Body of pancreas (tissue), 4 donors: ENCODE measurements at regions not wholly inside any gene's neighbourhood (a gene's known extent, or its start where the extent isn't known, plus 50 kb on each side); places are given as distances from the start of the nearest gene placed in this dataset.
"Not testable (repeated sequence)": the region's sequence is repeated elsewhere in the genome, so short reads cannot be mapped to it uniquely, and the experiment has no call there.

ENCODE experiments used
- ATAC-seq: fragments of 150-250 bp; one replicate; pipeline ENCODE4 v1.9.1; 2016
- DNase-seq, 4 donors: peaks; one replicate each; pipeline ENCODE4 v3.0.0-alpha.2; 2019
- H3K27ac ChIP-seq, 4 donors: fragments of 200-600 bp; sonication (generic); 1 replicate in 3 of 4; 2 replicates in 1 of 4; pipeline versions ENCODE4 v1.5.1 to v1.6.1; 2016 to 2019; ENCODE audit warnings: mild to moderate bottlenecking in 1 of 4, mixed read lengths in 1 of 4, moderate library complexity in 1 of 4
- H3K27me3 ChIP-seq, 2 donors: fragments of 200-600 bp; sonication (generic); one replicate each; pipeline ENCODE4 v1.6.0; 2016; ENCODE audit warnings: mild to moderate bottlenecking in 1 of 2
- H3K36me3 ChIP-seq, 2 donors: fragments of 200-600 bp; sonication (generic); replicated peaks in 1 of 2; 2 replicates each; pipeline ENCODE4 v1.5.1; 2016; ENCODE audit warnings: low read depth in 2 of 2; ENCODE audit not compliant: insufficient read depth in 1 of 2
- H3K4me1 ChIP-seq: fragments of 200-600 bp; sonication (generic); one replicate; pipeline ENCODE4 v1.6.0; 2016
- H3K4me3 ChIP-seq, 2 donors: fragments of 200-600 bp; sonication (generic); 1 replicate in 1 of 2; 2 replicates in 1 of 2; pipeline ENCODE4 v1.5.1; 2016 to 2019
- H3K9me3 ChIP-seq, 3 donors: fragments of 200-600 bp; sonication (generic); 1 replicate in 2 of 3; 2 replicates in 1 of 3; pipeline ENCODE4 v1.5.1; 2016
- POLR2A ChIP-seq, 3 donors: fragments of 450-650 bp; IDR thresholded peaks; one replicate each; pipeline ENCODE4 v1.6.1; 2016; ENCODE audit warnings: antibody characterized with exemption in 3 of 3, mild to moderate bottlenecking in 2 of 3
- WGBS, 2 donors: methylation state at CpG; one replicate each; pipeline ENCODE4 v1.1.5; 2017; 5-methylcytosine and 5-hydroxymethylcytosine counted together
- intact Hi-C: fragments of 100-400 bp; cut with DNase I; formaldehyde crosslinking; loops from one replicate; pipeline ENCODE4 v1.15.1; 2023
- TF ChIP-seq, protein P1 (sequence below), 7 experiments: fragments of 450-650 bp in 4 of 7; fragments of 200-600 bp in 3 of 7; sonication (generic) in 3 of 7; IDR thresholded peaks; one replicate each; pipeline ENCODE4 v1.5.1; 2016 to 2019; ENCODE audit warnings: antibody characterized with exemption in 7 of 7

DNA sequence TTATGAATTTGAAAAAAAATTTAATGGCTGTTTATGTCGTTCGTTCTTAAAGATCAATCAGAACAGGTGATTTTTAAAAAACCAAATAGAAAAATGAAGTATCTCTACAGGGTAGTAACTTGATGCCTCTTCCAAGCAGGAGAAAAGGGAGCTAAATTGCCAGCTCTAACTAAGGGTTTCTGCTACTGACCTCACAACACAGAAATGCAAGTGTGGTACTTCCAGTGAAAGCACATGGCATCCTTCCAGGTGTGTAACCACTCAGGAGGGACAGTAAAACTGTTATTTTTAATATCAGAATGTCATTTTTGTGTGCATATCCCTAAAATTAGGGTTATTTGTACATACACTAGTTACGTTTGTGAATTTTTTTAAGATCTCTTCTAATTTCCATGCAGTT, 116.8 kb upstream of the ZCCHC13 start:
- intact Hi-C loops: no loop called here
- H3K4me1 ChIP-seq: no peaks in the 10 kb centered on the region
- DNase-seq (no peak), ATAC-seq (no peak)
- no peak for TF ChIP-seq POLR2A (IDR thresholded peaks at IDR 0.05)
- TF ChIP-seq, protein P1, sequence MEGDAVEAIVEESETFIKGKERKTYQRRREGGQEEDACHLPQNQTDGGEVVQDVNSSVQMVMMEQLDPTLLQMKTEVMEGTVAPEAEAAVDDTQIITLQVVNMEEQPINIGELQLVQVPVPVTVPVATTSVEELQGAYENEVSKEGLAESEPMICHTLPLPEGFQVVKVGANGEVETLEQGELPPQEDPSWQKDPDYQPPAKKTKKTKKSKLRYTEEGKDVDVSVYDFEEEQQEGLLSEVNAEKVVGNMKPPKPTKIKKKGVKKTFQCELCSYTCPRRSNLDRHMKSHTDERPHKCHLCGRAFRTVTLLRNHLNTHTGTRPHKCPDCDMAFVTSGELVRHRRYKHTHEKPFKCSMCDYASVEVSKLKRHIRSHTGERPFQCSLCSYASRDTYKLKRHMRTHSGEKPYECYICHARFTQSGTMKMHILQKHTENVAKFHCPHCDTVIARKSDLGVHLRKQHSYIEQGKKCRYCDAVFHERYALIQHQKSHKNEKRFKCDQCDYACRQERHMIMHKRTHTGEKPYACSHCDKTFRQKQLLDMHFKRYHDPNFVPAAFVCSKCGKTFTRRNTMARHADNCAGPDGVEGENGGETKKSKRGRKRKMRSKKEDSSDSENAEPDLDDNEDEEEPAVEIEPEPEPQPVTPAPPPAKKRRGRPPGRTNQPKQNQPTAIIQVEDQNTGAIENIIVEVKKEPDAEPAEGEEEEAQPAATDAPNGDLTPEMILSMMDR (IDR thresholded peaks at IDR 0.05): no peak
- H3K36me3 ChIP-seq: no peaks in the 10 kb centered on the region
- no peak overlapping the region for H3K4me3 ChIP-seq
- 91% methylated on average over 3 of the region's 3 CpGs for WGBS, 2 donors
- H3K9me3 ChIP-seq: no peaks in the 10 kb centered on the region
- H3K27ac ChIP-seq: no peak overlapping the region
- no peaks in the 10 kb centered on the region for H3K27me3 ChIP-seq

DNA sequence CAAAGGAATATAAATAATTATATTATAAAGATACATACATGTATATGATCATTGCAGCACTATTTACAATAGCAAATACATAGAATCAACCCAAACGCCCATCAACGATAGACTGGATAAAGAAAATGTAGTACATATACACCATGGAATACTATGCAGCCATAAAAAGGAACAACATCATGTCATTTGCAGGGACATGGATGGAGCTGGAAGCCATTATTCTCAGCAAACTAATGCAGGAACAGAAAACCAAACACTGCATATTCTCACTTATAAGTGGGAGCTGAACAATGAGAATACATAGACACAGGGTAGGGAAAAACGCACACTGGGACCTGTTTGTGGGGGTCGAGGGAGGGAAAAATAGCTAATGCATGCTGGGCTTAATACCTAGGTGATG, 120.9 kb upstream of the ZCCHC13 start:
- H3K4me1 ChIP-seq, H3K36me3 ChIP-seq, H3K9me3 ChIP-seq, H3K4me3 ChIP-seq, ATAC-seq, intact Hi-C loops, H3K27ac ChIP-seq, H3K27me3 ChIP-seq, DNase-seq: not testable (repeated sequence)
- 93 to 94% methylated on average over 4 of the region's 4 CpGs for WGBS, 2 donors

DNA sequence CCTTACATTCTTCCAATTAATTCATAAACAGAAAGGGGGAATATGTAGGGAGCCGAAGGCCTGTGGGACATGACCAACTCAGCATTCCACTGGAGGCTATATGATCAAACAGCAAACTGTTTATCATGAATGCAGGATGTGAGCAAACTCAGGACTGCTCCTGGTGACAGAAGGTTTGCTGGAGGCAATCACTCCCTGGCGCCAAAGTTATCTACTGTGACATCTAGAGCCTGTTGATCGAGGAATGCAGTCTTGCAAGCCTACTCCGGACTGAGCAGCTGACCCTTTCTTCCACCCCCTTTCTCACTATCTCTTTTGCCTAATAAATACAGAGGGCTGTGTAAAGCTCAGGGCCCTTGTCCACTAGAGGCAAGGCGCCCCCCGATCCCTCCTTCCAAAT, 122.0 kb upstream of the ZCCHC13 start:
- WGBS, 2 donors: 81 to 86% methylated on average over 6 of the region's 6 CpGs
- ATAC-seq, intact Hi-C loops: not testable (repeated sequence)

DNA sequence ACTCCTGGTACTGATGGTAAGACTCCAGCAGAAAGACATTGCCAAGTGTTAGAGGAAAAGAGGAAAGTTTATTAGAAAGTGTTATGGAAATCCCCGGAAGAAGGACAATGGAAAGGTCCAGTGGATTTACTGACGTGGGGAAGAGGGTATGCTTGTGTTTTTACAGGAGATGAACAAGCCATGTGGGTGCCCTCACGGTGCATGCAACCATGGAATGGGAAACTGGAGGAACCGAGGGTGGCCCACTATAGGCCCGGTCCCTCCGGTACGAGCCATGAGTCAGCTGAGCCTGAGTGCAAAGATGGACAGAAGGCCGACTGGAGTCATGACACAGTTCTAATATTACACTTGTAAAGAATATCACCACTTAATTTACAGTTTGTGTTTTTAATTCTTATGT, 123.3 kb upstream of the ZCCHC13 start:
- intact Hi-C loops: no loop called here
- no peaks in the 10 kb centered on the region for H3K4me1 ChIP-seq

More for the DNA sequence above, 122.0 kb upstream of the ZCCHC13 start:
- not testable (repeated sequence) for H3K27me3 ChIP-seq, H3K4me3 ChIP-seq, DNase-seq, H3K27ac ChIP-seq, H3K36me3 ChIP-seq, H3K4me1 ChIP-seq, H3K9me3 ChIP-seq

DNA sequence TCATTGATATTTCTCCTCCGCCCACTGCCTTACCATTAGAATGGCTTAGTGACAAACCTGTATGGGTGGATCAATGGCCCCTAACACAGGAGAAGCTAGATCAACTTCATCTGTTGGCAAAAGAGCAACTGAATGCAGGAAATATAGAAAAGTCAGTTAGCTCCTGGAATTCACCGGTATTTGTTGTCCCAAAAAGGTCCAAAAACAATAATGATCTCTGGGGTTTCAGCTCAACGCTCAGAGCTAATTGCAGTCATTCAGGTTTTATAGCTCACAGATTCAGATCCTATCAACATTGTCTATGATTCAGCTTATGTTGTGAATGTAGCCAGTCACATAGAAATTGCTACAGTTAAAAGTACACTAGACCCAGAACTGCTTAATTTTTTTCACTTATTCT, 124.0 kb upstream of the ZCCHC13 start:
- Histone ChIP-seq H3K27ac (no peak overlapping the region), H3K36me3 (no peaks in the 10 kb centered on the region), H3K27me3 (no peaks in the 10 kb centered on the region), H3K4me3 (no peak overlapping the region), H3K4me1 (no peaks in the 10 kb centered on the region), H3K9me3 (no peaks in the 10 kb centered on the region)
- intact Hi-C loops: no loop called here
- TF ChIP-seq, protein P1 (IDR thresholded peaks at IDR 0.05): no peak
- no peak for TF ChIP-seq POLR2A (IDR thresholded peaks at IDR 0.05)
- ATAC-seq (no peak), DNase-seq (no peak)
- WGBS, 2 donors: 85 to 88% methylated on average over 3 of the region's 3 CpGs

More for the DNA sequence above, 123.3 kb upstream of the ZCCHC13 start:
- no peak for TF ChIP-seq POLR2A (IDR thresholded peaks at IDR 0.05)
- TF ChIP-seq, protein P1 (IDR thresholded peaks at IDR 0.05): no peak
- DNase-seq (no peak), ATAC-seq (no peak)
- H3K9me3 ChIP-seq: no peaks in the 10 kb centered on the region
- no peak overlapping the region for H3K27ac ChIP-seq
- H3K27me3 ChIP-seq: no peaks in the 10 kb centered on the region
- WGBS, 2 donors: 89 to 93% methylated on average over 7 to 8 of the region's 8 CpGs
- H3K4me3 ChIP-seq: no peak overlapping the region
- no peaks in the 10 kb centered on the region for H3K36me3 ChIP-seq

DNA sequence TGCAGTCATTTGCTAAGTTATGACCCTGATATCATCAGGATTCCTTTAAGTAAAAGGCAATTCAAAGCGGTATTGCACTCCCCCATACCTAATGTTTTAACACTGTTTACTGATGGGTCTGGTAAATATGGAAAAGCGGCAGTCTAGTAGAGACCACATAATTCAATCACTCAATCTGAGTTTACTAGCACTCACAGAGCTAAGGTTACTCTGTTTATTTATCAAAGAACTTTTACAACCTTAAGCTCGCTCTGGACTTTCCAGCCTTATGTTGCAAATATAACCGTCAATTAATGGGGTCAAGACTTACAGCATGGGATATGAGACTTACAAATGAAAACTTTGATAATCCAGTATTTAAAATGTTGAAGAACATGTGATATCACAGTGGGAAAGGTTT, 124.5 kb upstream of the ZCCHC13 start:
- TF ChIP-seq POLR2A (IDR thresholded peaks at IDR 0.05): no peak
- TF ChIP-seq, protein P1 (IDR thresholded peaks at IDR 0.05): no peak
- no peak overlapping the region for H3K27ac ChIP-seq
- no peaks in the 10 kb centered on the region for H3K27me3 ChIP-seq
- H3K4me1 ChIP-seq: no peaks in the 10 kb centered on the region
- 81 to 96% methylated on average over 4 of the region's 4 CpGs for WGBS, 2 donors
- ATAC-seq: no peak
- H3K9me3 ChIP-seq: no peaks in the 10 kb centered on the region
- no peak overlapping the region for H3K4me3 ChIP-seq
- intact Hi-C loops: no loop called here
- no peaks in the 10 kb centered on the region for H3K36me3 ChIP-seq
- DNase-seq: no peak
